Natural killer cell (primary cell): ENCODE measurements at regions not wholly inside any gene's neighbourhood (a gene's known extent, or its start where the extent isn't known, plus 50 kb on each side); places are given as distances from the start of the nearest gene placed in this dataset.

ENCODE experiments used
- ATAC-seq, 3 donors: fragments of 150-1000 bp in 2 of 3; fragments of 200-7000 bp in 1 of 3; cut with Tn5 transposase; 1 replicate in 1 of 3; 2 replicates in 2 of 3; pipeline ENCODE4 v1.10.0; 2021; ENCODE audit warnings: mild to moderate bottlenecking in 2 of 3, moderate library complexity in 2 of 3
- DNase-seq, 2 donors: peaks; one replicate each; pipeline versions ENCODE4 v3.0.0 to v3.0.0-alpha.2; 2013 to 2021; ENCODE audit warnings: mixed read lengths in 1 of 2
- H3K27ac ChIP-seq: one replicate; pipeline ENCODE4 v1.5.1; 2013; ENCODE audit warnings: mild to moderate bottlenecking, low read length
- H3K27me3 ChIP-seq: one replicate; pipeline ENCODE4 v1.6.1; 2013; ENCODE audit warnings: low read length; ENCODE audit not compliant: control insufficient read depth, insufficient read depth
- H3K36me3 ChIP-seq: one replicate; pipeline ENCODE4 v1.6.1; 2013; ENCODE audit warnings: low read length; ENCODE audit not compliant: control insufficient read depth, insufficient read depth
- H3K4me1 ChIP-seq: one replicate; pipeline ENCODE4 v1.6.1; 2013; ENCODE audit warnings: low read length; ENCODE audit not compliant: control insufficient read depth, insufficient read depth
- H3K4me3 ChIP-seq: one replicate; pipeline ENCODE4 v1.5.1; 2013; ENCODE audit warnings: low read length
- H3K9me3 ChIP-seq: one replicate; pipeline ENCODE4 v1.6.1; 2013; ENCODE audit warnings: low read length; ENCODE audit not compliant: control insufficient read depth, insufficient read depth
- H3K27ac Mint-ChIP-seq, 2 donors: one replicate each; pipeline ENCODE4 v1.8.0; 2022; ENCODE audit warnings: mild to moderate bottlenecking in 2 of 2, mixed read lengths in 2 of 2, moderate library complexity in 1 of 2
- H3K27me3 Mint-ChIP-seq, 2 donors: one replicate each; pipeline ENCODE4 v1.8.0; 2022; ENCODE audit warnings: low read depth in 2 of 2, mixed read lengths in 2 of 2
- H3K36me3 Mint-ChIP-seq: one replicate; pipeline ENCODE4 v1.8.0; 2022; ENCODE audit warnings: mixed read lengths
- H3K4me1 Mint-ChIP-seq, 2 donors: one replicate each; pipeline ENCODE4 v1.8.0; 2022; ENCODE audit warnings: mixed read lengths in 2 of 2
- H3K4me3 Mint-ChIP-seq: one replicate; pipeline ENCODE4 v1.8.0; 2022; ENCODE audit warnings: mild to moderate bottlenecking, moderate library complexity, mixed read lengths
- H3K9me3 Mint-ChIP-seq, 2 donors: one replicate each; pipeline ENCODE4 v1.8.0; 2022; ENCODE audit warnings: mixed read lengths in 2 of 2
- WGBS: methylation state at CpG from one replicate; pipeline ENCODE4 v1.1.7; 2013; ENCODE audit warnings: missing lambda C conversion rate; ENCODE audit not compliant: insufficient coverage; 5-methylcytosine and 5-hydroxymethylcytosine counted together
- intact Hi-C: fragments of 100-400 bp; cut with micrococcal nuclease; formaldehyde crosslinking; loops from one replicate; pipeline ENCODE4 v1.14.2; 2022
- TF ChIP-seq, protein P1 (sequence below): fragments of 200-600 bp; IDR thresholded peaks from one replicate; pipeline ENCODE4 v1.8.0; 2022; ENCODE audit warnings: antibody characterized with exemption

GRCh38 chr1:189970331-189971230 lies 507.1 kb downstream of the BRINP3 start:
- Mint-ChIP-seq H3K36me3 (peaks cover 7% of the 10 kb centered on the region), H3K9me3 (peaks cover 12 to 22% of the 10 kb centered on the region in 2 donors), H3K27ac (no peak overlapping the region), H3K4me3 (no peak overlapping the region), H3K27me3 (no peaks in the 10 kb centered on the region), H3K4me1 (no peaks in the 10 kb centered on the region)
- no peak overlapping the region for H3K4me3 ChIP-seq
- intact Hi-C loops = no loop called here
- H3K9me3 ChIP-seq = peaks cover 6% of the 10 kb centered on the region
- no peak for ATAC-seq
- DNase-seq = no peak
- no peak overlapping the region for H3K27ac ChIP-seq
- H3K36me3 ChIP-seq = no peaks in the 10 kb centered on the region
- TF ChIP-seq, protein P1, sequence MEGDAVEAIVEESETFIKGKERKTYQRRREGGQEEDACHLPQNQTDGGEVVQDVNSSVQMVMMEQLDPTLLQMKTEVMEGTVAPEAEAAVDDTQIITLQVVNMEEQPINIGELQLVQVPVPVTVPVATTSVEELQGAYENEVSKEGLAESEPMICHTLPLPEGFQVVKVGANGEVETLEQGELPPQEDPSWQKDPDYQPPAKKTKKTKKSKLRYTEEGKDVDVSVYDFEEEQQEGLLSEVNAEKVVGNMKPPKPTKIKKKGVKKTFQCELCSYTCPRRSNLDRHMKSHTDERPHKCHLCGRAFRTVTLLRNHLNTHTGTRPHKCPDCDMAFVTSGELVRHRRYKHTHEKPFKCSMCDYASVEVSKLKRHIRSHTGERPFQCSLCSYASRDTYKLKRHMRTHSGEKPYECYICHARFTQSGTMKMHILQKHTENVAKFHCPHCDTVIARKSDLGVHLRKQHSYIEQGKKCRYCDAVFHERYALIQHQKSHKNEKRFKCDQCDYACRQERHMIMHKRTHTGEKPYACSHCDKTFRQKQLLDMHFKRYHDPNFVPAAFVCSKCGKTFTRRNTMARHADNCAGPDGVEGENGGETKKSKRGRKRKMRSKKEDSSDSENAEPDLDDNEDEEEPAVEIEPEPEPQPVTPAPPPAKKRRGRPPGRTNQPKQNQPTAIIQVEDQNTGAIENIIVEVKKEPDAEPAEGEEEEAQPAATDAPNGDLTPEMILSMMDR = no peak
- H3K4me1 ChIP-seq = no peaks in the 10 kb centered on the region
- H3K27me3 ChIP-seq = no peaks in the 10 kb centered on the region
- 4% methylated on average over 2 of the region's 2 CpGs for WGBS

GRCh38 chr1:189971656-189972055 lies 506.0 kb downstream of the BRINP3 start:
- Mint-ChIP-seq H3K27me3 (no peaks in the 10 kb centered on the region), H3K36me3 (peaks cover 7% of the 10 kb centered on the region), H3K4me3 (no peak overlapping the region), H3K27ac (no peak overlapping the region), H3K9me3 (peaks cover 12 to 27% of the 10 kb centered on the region in 2 donors), H3K4me1 (no peaks in the 10 kb centered on the region)
- intact Hi-C loops = no loop called here
- ATAC-seq (no peak), DNase-seq (no peak)
- WGBS = 94% methylated on average over 3 of the region's 4 CpGs
- H3K9me3 ChIP-seq = peaks cover 6% of the 10 kb centered on the region
- no peak overlapping the region for H3K27ac ChIP-seq
- no peaks in the 10 kb centered on the region for H3K4me1 ChIP-seq
- no peak overlapping the region for H3K4me3 ChIP-seq
- no peaks in the 10 kb centered on the region for H3K27me3 ChIP-seq
- no peaks in the 10 kb centered on the region for H3K36me3 ChIP-seq
- TF ChIP-seq, protein P1 = no peak

DNA sequence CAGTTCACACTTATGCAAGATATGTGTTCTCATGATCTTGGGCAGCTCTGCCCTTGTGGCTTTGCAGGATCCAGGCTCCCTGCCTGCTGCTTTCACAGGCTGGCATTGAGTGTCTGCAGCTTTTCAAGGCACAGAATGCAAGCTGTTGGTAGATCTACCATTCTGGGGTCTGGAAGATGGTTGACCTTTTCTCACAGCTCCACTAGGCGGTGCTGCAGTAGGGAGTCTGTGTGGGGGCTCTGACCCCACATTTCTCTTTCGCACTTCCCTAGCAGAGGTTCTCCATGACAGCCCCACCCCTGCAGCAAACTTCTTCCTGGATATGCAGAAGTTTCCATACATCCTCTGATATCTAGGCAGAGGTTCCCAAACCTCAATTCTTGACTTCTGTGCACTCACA lies 500.5 kb downstream of the BRINP3 start:
- Mint-ChIP-seq H3K27me3 (no peaks in the 10 kb centered on the region), H3K4me3 (no peak overlapping the region), H3K4me1 (no peaks in the 10 kb centered on the region), H3K27ac (no peak overlapping the region), H3K36me3 (peaks cover 6% of the 10 kb centered on the region), H3K9me3 (peaks cover 18 to 40% of the 10 kb centered on the region in 2 donors)
- WGBS = 73% methylated on average over 2 of the region's 2 CpGs
- Histone ChIP-seq H3K4me1 (no peaks in the 10 kb centered on the region), H3K27me3 (no peaks in the 10 kb centered on the region), H3K4me3 (no peak overlapping the region), H3K9me3 (peaks cover 10% of the 10 kb centered on the region), H3K36me3 (no peaks in the 10 kb centered on the region), H3K27ac (no peak overlapping the region)
- ATAC-seq = no peak
- TF ChIP-seq, protein P1 = no peak
- no peak for DNase-seq
- intact Hi-C loops = no loop called here
